ENCODE measurements at regions not wholly inside any gene's neighbourhood (a gene's known extent, or its start where the extent isn't known, plus 50 kb on each side); places are given as distances from the start of the nearest gene placed in this dataset.

DNA sequence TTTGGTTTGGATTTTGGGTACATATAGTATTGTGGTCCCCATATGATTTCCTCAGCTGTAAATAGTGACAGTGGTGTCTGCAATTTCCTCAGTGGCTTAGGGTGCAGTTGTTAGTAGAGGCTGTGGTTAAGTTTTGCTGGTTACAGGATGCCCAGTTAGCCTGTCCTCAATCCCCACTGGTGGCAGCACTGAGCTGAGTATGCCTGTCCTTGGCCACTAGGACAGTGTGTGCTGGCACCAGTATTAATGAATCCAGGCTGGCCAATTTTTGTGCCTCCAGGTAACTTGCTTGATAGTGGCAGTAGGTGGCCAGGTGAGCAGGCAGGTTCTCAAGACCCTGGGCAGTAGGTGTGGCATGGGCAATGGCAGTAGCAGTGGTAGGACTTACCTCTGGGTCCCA lies 973.1 kb downstream of the TMEM182 start:
- no peak for DNase-seq

DNA sequence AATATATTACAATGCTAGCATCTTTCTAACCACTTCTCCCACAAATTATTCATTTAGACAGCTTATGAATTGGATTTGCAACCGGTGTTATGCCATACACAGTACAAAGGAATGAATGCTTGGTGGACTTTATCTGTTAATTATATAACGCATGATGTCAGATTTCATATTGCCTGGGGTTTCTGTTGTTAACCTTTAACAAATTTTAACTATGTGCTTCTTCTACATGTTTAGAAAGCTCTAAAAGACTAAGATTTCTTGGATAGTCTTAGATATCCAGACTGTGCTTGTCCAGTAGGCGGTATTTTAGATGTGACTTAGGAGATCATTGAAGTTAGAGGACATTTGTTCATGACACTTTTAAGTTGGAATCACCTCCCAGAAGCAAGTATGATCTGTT lies 976.3 kb downstream of the TMEM182 start:
- no peak for DNase-seq

DNA sequence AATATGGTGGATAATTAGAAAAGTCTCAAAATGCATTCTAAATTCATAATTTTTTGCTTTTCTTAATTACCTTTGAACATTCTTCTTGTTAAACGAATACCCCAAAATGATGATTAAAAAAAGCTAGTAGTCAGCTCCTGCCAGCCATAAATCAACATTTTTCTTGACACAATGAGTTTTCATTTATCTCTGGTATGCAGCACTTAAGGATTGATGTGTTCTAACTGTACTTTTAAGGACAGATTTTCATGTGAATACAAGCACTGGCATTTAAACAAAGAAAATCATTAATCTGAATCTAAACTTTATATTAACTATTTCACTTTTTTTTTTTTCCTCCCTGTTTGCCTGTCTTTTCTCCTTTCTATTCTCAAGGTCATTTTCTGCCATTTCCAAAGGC lies 976.8 kb downstream of the TMEM182 start:
- no peak for DNase-seq

DNA sequence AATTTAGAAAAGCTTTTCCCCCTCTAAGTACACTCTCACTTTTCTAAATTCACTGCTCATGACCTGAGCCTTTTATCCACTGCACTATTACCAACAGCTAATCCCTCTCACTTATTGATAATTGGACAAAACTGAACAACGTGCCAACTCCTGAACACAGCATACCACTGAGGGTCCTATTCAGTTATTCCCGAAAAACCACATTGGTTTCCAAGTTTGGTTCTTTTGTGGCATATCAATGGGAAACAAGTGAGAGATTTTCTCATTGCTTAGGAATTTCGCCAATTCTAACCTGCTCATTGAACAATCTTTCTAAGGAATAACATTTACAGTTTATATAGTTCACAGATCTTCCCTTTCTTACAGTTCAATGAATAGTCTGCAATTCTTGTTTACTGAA lies 977.4 kb downstream of the TMEM182 start:
- DNase-seq: no peak

DNA sequence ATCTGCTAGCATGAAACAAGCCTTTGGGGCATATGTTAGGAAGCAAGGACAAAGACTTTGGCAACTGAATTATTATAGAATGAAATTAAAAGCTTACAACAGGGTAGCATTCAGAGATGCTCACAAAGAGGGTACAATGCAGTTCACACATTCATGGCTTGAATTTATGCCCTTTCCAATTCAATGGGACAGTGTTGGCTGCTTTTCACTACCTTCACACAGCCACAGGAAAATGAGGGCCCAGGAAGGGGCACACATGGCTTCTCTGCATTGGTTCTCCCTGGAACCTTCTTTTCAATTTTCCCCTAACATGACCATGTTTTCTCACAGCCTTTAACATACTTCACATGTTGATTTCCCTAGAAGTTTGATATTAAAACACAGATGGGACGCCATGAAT lies 978.1 kb downstream of the TMEM182 start:
- DNase-seq: no peak

DNA sequence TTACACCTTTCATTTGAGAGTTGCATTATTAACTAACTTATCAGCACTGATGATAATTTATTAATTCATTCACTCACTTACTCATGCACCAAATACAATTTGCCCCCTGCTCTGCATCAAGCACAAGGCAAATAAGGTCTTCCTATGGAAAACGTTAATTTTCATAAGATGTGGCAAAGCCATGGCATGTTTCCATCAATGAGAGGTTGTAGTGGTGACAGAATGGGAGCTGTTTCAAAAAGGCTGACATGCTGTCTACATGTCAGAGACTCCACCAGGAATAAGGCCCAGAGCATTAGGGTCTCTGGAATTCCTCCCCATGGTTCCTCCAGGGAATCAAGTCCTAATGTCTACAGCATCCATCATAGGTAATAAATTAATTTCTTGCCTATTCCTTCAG lies 978.8 kb downstream of the TMEM182 start:
- no peak for DNase-seq

DNA sequence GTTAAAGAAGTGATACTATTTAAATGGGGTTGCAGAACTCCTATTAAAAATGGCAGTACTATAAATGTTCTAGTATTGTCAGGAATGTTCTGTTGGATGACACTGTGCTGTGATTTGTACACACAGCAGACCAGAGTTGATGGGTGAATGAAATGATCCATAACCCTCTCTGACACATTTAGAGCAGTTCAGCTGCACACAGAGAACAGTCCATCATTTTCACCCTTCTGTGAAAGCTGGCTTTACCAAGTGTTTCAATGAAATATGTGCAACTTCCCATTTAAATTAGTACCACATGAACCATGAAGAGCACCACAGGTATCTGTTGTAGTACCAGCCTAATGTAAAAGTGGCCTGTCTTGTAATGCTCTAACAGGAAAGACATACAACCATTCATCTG lies 981.4 kb downstream of the TMEM182 start:
- DNase-seq: no peak

DNA sequence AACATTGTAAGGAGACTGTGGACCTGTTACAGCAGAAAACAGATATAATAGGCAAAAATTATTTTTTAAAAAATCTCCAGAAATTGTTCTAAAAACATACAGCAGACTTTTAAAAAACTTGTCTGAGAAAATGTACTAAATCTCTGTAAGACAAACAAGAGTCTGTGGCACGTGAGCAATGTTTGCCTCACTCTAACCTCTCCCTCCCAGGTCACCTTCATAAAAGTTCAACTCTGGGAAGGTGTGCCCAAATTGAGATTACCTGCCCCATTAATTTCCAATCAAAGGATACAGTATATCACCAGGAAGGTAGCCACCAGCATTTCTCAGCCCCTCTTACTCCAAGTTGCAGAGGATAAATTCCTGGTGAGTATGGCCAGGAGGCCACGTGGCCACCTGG lies 992.7 kb downstream of the TMEM182 start:
- no peak for DNase-seq

DNA sequence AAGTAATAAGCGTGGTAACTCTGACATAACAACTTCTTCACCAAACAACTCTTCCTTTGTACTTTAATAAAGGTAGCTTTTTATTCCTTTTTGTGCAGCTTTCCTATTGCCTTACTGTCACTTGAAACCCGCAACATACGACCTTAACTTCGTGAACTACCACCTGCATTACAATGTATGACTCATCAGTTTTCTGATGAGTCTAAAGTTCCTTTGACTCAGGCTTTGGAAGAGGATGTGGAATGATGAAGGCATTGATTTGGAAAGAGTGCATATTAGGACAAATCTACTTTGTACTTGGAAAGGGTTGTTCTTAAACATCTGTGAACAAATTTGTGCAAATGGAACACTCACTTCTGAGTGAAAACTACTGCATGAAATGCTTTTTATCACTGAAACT lies 1012.1 kb downstream of the TMEM182 start:
- DNase-seq: no peak

DNA sequence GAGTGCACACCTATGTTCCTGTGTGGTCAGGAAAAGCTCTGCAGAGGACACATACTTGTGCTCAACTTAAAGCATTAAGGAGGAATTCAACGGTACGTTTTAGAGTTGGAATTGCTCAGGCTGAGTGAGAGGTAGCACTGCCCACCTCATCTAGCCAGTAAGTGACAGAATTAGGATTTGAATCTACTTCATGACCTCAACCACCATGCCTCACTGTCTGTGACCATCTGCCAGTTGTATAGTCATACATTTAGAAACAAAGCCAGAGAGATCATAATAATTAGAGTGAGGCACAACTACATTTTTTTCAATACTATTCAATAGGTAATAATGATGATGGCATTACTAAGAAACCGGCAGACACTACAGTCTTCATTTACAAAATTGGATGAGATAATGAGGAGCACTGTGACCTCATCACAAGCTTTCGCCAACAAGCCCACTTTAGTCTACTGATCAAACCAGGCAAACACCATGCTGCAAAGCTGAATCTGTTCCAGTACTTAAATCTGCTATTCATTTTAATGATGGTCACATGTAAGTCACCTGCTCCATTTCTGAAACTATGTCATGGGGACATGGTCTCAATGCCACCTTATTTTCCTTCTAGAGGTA lies 1018.4 kb downstream of the TMEM182 start:
- DNase-seq: no peak

DNA sequence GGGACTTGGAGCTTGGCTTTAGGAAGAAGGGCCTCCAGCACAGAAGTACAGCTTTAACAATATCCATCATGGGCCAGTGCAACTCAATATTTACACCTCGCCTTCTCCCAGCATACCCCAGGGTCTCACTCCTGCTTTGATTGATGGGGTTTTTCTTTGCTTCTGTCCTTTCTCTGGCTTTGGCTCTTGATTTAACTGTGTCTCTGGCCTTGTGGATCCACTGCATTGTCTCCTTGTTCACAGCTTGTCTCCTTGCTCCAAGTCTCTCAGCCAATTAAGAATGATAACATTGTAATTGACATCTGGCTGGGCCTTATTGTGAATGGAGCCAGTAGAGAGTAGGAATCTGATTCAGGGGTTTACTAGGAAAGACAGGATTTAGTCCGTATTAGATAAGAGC lies 1019.5 kb downstream of the TMEM182 start:
- no peak for DNase-seq

DNA sequence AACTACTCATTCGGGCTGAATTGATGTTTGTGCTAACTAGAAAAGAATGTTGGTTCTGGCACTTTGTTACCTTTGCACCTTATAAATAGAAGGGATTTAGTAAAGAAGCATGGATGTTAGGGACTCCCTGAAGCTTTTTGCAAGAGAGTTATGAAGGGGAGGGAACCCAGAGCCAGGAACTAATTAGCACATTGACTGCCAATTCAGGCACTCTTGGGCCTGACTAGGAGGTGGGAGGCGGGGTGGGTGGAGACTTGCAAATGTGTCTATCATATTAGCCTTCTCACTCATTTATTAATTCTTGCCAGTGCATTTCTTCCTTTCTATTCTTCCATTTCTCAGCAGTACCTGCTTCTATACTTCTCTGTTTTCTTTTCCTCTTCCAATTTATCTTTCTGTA lies 1022.4 kb downstream of the TMEM182 start:
- DNase-seq: no peak

DNA sequence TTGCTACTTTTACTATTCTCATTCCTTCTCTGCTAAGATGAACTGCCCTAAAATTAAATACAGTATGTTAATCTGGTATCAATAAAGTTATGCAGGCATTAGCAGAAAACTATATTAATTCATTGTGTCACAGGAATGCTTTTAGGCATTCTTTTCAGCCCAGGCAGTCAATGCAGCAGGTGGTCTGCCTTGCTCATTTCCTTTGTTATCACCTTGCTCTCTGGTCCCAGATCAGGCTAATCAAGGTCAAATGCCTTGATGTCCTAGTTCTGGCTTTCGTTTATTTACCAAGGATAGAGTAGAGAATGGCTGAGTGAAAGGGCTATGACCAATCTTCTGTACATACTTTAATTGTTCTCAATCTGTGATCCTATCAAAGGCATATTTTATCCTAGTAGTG lies 1023.6 kb downstream of the TMEM182 start:
- DNase-seq: no peak

DNA sequence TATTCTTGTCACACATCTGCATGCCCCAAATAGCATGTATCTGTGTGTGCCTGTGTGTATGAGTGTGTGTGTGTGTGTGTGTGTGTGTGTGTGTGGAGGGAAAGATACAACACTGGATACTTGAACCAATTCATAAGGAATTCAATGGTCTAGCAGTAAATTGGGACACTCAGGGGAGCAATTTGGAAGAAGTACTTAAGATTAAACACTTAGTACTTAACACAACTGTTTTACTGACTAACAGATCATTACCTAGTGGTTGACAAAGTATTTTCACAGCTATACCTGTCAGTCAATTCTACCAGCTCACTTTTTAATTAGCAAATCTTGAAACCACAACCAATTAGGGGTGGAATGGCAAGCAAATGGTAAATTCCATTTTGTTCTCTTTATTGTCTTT lies 1024.1 kb downstream of the TMEM182 start:
- DNase-seq: no peak

DNA sequence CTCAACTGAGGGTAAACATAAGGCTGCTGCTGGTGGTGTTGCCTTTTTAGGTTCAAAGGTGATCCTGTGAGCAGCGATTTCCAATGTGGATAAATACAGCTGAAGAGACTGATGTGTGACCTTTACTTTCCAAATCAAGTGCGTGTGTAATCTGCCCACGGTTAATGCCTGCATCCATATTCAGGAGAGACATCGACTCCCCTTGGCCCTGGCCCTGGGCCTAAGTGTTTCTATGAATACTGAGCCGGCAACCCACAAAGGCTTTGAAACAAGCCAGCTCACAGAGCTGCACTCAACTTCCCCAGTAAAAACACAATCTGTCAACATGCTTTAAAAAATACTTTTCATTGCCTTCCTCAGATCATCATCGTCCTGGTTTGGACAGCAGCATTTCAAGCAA lies 1026.6 kb downstream of the TMEM182 start:
- no peak for DNase-seq

DNA sequence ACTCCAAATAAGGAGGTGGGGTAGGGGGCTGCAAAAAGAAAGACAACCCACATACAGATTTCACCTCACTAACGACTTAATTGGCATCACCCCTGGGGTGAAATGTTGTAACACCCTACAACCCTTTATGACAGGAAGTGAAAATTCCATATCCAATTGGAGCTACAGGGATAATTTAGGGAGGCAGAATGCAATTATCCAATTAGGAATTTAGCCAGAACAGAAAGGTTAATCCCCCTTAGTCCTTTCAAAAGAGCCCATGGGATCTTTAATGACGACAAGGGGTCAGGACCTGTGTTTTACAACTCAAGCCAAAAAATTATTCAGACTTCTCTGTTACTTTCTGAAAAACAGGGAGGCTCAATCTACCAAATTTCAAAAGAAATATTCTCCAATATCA lies 1027.1 kb downstream of the TMEM182 start:
- no peak for DNase-seq

DNA sequence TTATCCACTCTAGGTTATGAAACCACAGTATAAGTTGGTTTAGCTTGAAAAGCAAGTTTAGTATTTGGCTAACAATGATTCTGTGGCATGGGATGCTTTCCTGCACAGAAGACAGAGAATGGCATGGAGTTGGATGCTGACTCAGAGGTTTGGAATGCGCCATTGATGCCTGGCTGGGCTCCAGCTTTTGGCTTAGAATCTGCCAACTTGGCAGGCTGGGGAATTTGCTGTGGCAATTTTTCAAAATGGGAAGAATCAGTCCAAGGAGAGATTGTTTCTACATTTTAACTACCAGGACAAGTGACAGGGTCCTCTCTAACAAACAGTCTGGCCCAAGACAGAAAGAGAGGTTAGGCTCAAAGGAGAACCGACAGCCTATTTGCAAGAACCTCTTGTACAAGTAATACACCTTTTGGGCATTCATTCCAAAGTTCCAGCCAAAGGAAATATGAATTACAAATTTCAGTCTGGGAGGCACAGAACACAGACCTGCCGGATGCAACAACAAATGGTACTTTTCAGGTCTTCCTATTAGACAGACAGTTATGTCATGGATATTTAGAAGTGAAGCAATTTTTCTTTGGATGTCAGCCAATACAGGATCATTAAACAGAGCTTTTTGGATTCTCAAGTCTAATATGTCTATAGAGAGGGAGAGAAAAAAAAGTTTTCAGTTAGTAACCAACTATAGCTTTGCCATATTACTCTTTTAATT lies 1027.7 kb downstream of the TMEM182 start:
- no peak for DNase-seq

DNA sequence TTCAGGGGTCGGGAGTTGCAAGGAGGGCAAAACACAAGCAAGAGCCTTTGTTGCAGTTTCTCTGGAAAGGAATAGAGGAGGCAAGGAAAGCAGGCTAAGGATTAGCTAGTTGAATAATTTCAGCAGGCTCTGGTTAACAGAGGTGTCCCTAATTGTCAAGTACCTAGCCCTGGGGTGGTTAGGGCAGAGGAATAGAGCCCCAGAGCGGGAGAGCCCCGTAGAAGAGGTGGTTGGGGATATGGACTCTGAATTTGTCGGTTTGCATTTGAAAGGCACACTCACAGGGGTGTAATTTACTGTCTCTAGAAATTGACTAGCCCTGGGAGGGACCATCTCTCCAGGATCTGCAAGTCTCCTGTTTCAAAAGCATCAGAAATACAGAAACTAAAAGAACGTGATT lies 1030.2 kb downstream of the TMEM182 start:
- DNase-seq: no peak

DNA sequence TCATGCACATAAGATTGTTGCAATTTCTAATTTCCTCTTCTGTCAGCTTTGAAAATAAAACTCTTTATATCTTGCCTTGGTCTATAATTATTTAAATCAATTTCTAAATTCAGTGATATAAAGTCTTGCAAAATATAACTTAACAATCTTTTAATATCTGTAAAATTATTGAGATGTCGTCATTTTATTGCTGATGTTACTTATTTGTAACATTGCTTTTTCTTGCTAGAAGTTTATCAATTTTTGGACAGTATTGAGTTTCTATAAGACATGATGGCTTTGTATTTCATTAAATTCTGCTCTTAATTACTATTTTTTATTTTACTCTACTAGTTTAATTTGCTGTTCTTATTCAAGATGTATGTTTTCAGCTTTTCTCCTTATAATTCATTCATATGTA lies 1036.5 kb downstream of the TMEM182 start:
- DNase-seq: no peak

DNA sequence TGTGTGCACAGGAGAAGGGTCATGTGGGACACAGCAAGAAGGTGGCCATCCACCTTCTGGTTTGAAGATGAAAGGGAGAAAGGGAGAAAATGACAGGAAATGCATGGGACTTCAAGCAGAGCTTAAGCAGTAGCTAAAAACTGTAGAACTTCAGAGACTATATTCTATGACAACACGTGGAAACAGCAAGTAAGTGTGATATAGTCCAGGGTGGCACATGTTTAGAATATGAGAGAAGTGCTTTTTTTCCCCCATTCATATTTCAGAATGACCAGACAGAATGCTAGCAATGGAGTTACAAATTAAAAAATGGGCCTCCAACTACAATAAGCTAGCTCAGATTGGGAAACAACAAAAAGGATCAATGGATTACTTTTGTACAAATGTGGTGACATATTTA lies 1042.2 kb downstream of the TMEM182 start:
- no peak for DNase-seq

DNA sequence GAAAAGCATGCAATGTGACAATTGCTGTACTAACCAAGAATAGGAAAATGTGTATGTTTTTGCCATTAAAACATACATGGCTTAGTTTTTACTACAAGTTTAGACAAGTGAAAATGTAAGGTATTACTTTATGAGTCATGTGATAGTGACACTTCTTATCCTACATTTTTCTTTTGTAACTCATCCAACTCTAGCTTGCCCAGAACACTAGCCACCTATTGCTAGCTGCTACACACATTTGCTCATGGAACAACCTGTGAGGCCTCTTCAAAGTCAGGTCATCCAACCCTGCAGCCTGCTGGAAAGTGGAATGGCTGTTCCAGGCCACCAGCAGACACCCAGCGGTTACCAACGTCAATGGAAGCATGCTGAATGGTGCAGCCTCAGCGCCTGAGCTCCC lies 1043.9 kb downstream of the TMEM182 start:
- no peak for DNase-seq

DNA sequence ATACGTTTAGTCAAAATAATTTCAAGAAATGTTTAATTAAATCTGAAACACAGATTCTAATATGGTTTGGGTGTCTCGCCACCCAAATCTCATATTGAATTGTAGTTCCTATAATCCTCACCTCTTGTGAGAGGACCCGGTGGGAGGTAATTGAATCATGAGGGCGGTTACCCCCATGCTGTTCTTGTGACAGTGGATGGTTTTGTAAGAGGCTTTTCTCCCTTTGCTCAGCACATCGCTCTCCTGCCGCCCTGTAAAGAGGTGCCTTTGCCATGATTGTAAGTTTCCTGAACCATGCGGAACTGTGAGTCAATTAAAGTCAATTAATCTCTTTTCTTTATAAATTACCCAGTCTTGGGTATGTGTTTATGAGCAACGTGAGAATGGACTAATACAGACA lies 1045.1 kb upstream of the POU3F3 start:
- no peak for DNase-seq

DNA sequence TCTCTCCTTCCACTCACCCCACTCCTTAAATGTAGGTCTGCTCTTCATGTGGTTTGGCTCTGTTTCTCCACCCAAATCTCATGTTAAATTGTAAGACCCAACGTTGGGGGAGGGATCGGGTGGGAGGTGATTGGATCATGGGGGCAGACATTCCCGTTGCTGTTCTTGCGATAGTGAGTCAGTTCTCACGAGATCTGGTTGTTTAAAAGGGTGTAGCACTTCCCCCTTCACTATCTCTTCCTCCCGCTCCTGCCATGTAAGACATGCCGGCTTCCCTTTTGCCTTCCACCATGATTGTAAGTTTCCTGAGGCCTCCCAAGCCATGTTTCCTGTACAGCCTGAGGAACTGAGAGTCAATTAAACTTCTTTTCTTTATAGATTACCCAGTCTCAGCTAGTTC lies 1044.5 kb upstream of the POU3F3 start:
- DNase-seq: no peak

DNA sequence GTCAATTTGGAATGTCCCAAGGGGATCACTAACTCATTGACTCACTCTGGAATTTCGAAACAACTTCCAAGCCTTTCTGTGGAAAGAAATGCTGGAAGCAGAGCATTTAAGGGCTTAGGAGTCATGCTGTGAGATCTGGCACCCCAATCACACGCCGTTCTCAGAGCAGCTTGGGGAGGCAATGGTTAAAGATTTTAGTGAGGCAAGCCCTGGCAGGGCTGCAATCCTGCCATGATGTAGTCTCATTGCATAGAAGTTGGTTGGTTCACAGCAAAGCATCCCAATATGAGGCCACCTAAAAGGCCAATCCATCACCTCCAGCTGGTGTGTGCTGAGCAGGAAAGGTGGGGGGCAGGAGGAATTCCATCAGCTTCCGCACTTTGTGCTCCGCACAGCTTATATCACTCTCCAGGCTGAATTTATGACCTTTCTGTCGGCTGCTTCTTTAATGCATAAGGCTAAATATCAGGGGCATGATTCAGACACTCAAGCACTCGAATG lies 1043.9 kb upstream of the POU3F3 start:
- DNase-seq: no peak

DNA sequence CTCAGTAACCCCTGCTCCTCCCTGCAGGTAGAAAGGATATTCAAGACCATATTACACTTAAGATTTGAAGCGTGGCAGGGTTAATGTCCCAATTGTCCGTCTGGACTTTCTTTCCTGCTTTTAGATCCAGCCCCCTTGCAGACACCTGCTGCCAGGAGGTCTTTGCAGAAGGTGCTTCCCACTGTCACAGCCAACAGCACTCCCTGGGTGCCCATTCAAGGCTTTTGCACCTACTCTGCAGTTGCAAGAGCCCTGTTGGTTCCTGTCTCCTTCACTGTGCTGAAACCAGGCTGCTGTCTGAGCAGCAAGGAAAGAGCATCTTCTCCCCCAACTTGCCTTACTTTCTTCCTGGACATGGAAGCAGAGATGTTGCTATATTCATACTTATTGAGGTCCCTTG lies 1043.0 kb upstream of the POU3F3 start:
- DNase-seq: no peak

All from T-helper 1 cell (primary cell).